ENCODE measurements at regions not wholly inside any gene's neighbourhood (a gene's known extent, or its start where the extent isn't known, plus 50 kb on each side); places are given as distances from the start of the nearest gene placed in this dataset.

DNA sequence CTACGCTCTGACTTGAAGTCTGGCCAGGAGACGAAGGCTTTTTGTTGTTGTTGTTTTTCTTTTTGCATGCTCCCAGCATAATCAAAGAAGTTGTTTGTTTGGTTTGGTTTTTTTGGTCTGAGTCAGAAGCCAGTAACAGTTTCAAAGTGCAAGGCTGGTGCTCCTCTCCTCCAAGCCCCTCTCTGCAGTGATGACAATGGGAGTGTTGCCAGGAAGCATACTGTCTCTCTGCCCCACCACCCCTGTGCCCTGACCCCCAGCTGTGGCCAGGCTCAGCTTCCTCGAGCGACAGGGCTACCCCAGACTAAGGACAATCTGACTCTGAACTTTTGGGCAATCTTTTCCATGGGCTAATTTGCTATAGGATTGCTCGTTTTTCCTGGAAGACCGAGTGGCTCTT lies 173.8 kb upstream of the PITX1 start:
- Histone ChIP-seq H3K9me3 (ENCODE audit: severe bottlenecking) (peaks cover 6% of the 10 kb centered on the region), H3K4me3 (ENCODE audit: severe bottlenecking) (no peak overlapping the region), H3K27ac (ENCODE audit: poor library complexity, severe bottlenecking) (no peak overlapping the region), H3K27me3 (ENCODE audit: insufficient read depth, poor library complexity, severe bottlenecking) (no peaks in the 10 kb centered on the region), H3K36me3 (ENCODE audit: low read depth) (no peaks in the 10 kb centered on the region), H3K4me1 (ENCODE audit: insufficient read depth, poor library complexity, severe bottlenecking) (peaks cover 10% of the 10 kb centered on the region)
- DNase-seq (ENCODE audit: low spot score) (no peak), ATAC-seq (ENCODE audit: low read depth) (no peak)
- TF ChIP-seq, protein P1, sequence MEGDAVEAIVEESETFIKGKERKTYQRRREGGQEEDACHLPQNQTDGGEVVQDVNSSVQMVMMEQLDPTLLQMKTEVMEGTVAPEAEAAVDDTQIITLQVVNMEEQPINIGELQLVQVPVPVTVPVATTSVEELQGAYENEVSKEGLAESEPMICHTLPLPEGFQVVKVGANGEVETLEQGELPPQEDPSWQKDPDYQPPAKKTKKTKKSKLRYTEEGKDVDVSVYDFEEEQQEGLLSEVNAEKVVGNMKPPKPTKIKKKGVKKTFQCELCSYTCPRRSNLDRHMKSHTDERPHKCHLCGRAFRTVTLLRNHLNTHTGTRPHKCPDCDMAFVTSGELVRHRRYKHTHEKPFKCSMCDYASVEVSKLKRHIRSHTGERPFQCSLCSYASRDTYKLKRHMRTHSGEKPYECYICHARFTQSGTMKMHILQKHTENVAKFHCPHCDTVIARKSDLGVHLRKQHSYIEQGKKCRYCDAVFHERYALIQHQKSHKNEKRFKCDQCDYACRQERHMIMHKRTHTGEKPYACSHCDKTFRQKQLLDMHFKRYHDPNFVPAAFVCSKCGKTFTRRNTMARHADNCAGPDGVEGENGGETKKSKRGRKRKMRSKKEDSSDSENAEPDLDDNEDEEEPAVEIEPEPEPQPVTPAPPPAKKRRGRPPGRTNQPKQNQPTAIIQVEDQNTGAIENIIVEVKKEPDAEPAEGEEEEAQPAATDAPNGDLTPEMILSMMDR (IDR thresholded peaks at IDR 0.05; ENCODE audit: poor library complexity, severe bottlenecking) = no peak

GRCh38 chr5:135206862-135207261 lies 172.8 kb upstream of the PITX1 start:
- no peaks in the 10 kb centered on the region for H3K36me3 ChIP-seq (ENCODE audit: low read depth)
- DNase-seq (ENCODE audit: low spot score) (no peak), ATAC-seq (ENCODE audit: low read depth) (no peak)
- TF ChIP-seq, protein P1 (IDR thresholded peaks at IDR 0.05; ENCODE audit: poor library complexity, severe bottlenecking) = no peak
- no peak overlapping the region for H3K4me3 ChIP-seq (ENCODE audit: severe bottlenecking)
- H3K4me1 ChIP-seq (ENCODE audit: insufficient read depth, poor library complexity, severe bottlenecking) = peaks cover 10% of the 10 kb centered on the region
- no peaks in the 10 kb centered on the region for H3K27me3 ChIP-seq (ENCODE audit: insufficient read depth, poor library complexity, severe bottlenecking)
- H3K27ac ChIP-seq (ENCODE audit: poor library complexity, severe bottlenecking) = no peak overlapping the region
- peaks cover 6% of the 10 kb centered on the region for H3K9me3 ChIP-seq (ENCODE audit: severe bottlenecking)

GRCh38 chr5:135205632-135206349 lies 171.8 kb upstream of the PITX1 start:
- Histone ChIP-seq H3K4me3 (ENCODE audit: severe bottlenecking) (no peak overlapping the region), H3K9me3 (ENCODE audit: severe bottlenecking) (peaks cover 6% of the 10 kb centered on the region), H3K27me3 (ENCODE audit: insufficient read depth, poor library complexity, severe bottlenecking) (no peaks in the 10 kb centered on the region), H3K27ac (ENCODE audit: poor library complexity, severe bottlenecking) (no peak overlapping the region), H3K36me3 (ENCODE audit: low read depth) (no peaks in the 10 kb centered on the region), H3K4me1 (ENCODE audit: insufficient read depth, poor library complexity, severe bottlenecking) (peaks cover 10% of the 10 kb centered on the region)
- DNase-seq (ENCODE audit: low spot score) (no peak), ATAC-seq (ENCODE audit: low read depth) (0 out of 3 replicates have a peak, but pooled peaks have one; percentile 9)
- TF ChIP-seq, protein P1 (IDR thresholded peaks at IDR 0.05; ENCODE audit: poor library complexity, severe bottlenecking) = no peak

DNA sequence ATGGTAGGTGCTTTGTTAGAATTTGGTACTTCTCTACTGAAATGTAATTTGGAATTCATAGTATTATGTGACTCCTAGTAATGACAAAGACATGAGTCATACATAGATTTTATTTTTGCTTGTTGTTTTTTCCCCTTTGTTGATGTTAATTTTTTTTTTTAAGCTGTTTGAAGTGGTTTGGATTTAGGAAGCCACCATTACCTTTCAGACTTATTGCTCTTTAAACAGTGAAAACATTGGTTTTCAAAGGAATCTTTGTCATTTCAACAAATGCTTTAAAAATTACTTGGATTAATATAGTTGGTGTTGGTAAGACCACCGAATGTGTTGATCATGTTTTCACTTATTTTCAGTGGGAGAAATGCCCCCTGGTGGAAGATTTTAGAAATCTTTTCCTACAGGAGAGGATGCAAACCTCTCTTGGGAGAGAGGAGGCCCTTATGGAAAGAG lies 170.1 kb upstream of the PITX1 start:
- H3K27ac ChIP-seq (ENCODE audit: poor library complexity, severe bottlenecking) = no peak overlapping the region
- TF ChIP-seq, protein P1 (IDR thresholded peaks at IDR 0.05; ENCODE audit: poor library complexity, severe bottlenecking) = peak; percentile 38
- peaks cover 10% of the 10 kb centered on the region for H3K4me1 ChIP-seq (ENCODE audit: insufficient read depth, poor library complexity, severe bottlenecking)
- no peaks in the 10 kb centered on the region for H3K36me3 ChIP-seq (ENCODE audit: low read depth)
- DNase-seq (ENCODE audit: low spot score) (no peak), ATAC-seq (ENCODE audit: low read depth) (no peak)
- no peak overlapping the region for H3K4me3 ChIP-seq (ENCODE audit: severe bottlenecking)
- H3K27me3 ChIP-seq (ENCODE audit: insufficient read depth, poor library complexity, severe bottlenecking) = no peaks in the 10 kb centered on the region
- peaks cover 6% of the 10 kb centered on the region for H3K9me3 ChIP-seq (ENCODE audit: severe bottlenecking)

DNA sequence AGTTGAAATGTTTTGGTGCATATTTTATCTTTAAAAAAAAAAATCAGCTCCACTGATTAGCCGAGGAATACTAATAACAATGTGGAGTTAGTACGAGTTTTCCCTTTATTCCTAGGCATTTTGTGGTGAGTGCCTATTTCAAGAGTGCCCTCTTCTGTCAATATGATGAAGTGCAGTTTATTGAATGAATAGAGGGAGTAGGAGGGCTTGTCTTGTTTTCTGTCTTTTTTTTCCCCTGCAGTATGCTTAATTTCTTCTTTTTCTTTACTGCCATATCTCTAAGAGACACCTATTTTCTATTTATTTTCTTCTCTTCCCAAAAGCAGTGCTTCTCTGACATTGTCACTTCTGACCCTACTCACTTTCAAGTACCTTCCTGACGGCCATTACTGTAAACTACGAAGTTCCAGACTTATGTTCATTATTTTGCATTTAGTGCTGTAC lies 169.6 kb upstream of the PITX1 start:
- no peak overlapping the region for H3K4me3 ChIP-seq (ENCODE audit: severe bottlenecking)
- TF ChIP-seq, protein P1 (IDR thresholded peaks at IDR 0.05; ENCODE audit: poor library complexity, severe bottlenecking) = peak; percentile 41
- H3K36me3 ChIP-seq (ENCODE audit: low read depth) = no peaks in the 10 kb centered on the region
- H3K27ac ChIP-seq (ENCODE audit: poor library complexity, severe bottlenecking) = no peak overlapping the region
- no peak for ATAC-seq (ENCODE audit: low read depth)
- no peak for DNase-seq (ENCODE audit: low spot score)
- H3K4me1 ChIP-seq (ENCODE audit: insufficient read depth, poor library complexity, severe bottlenecking) = peaks cover 4% of the 10 kb centered on the region
- H3K9me3 ChIP-seq (ENCODE audit: severe bottlenecking) = peaks cover 6% of the 10 kb centered on the region
- H3K27me3 ChIP-seq (ENCODE audit: insufficient read depth, poor library complexity, severe bottlenecking) = no peaks in the 10 kb centered on the region

Measured in RWPE2 (cell line).